ENCODE measurements at regions not wholly inside any gene's neighbourhood (a gene's known extent, or its start where the extent isn't known, plus 50 kb on each side); places are given as distances from the start of the nearest gene placed in this dataset.

GRCh38 chr11:38972220-38972619, 2374.2 kb upstream of the RAG2 start:
- TF ChIP-seq POLR2A (IDR thresholded peaks at IDR 0.05) (no peak), CTCF (IDR thresholded peaks at IDR 0.05 in 8 of 11, conservative IDR thresholded peaks at IDR 0.05 in 3 of 11) (no peak), POLR2AphosphoS5 (IDR thresholded peaks at IDR 0.05) (no peak)

All from spleen (tissue), 7 donors.